ENCODE measurements at regions not wholly inside any gene's neighbourhood (a gene's known extent, or its start where the extent isn't known, plus 50 kb on each side); places are given as distances from the start of the nearest gene placed in this dataset.

DNA sequence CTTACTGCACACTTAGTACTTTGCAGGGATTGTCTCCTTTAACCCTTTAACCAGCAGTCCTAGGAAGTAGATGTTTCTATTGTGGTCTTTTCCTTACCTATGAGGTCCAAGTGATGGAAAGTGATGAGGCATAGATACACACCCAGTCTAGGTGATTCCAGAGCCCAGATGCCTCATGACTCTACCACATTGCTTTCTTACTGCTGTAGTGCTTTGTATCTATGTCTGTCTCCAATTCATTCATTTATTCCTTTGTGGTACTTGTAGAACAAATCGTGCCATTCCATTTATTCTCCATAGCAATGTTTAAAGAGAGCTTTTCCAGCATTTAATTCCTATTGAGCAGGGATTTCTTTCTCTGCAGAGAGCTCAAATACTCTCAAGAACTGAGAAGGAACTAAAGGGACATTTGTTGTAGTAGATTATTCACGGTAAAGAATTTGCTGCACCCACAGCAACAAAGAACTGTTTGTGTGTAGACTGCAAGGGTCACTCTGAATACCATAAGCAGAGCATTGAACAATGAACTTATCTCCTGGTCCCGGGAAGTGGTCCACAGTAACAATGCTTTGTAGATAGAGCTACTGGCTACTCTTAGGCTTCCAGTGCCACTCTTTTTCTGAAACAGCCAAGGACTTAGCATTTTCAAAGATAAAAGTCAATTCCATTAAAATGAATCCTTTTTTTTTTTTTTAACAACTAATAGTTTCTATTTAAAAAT is 337.0 kb downstream of the PTEN start:
- no peak for DNase-seq (ENCODE audit: low read depth, low spot score)

- DNase-seq (ENCODE audit: low read depth, low spot score), result no peak
Measured at GRCh38 chr10:88205842-88206446, 342.5 kb downstream of the PTEN start.

DNA sequence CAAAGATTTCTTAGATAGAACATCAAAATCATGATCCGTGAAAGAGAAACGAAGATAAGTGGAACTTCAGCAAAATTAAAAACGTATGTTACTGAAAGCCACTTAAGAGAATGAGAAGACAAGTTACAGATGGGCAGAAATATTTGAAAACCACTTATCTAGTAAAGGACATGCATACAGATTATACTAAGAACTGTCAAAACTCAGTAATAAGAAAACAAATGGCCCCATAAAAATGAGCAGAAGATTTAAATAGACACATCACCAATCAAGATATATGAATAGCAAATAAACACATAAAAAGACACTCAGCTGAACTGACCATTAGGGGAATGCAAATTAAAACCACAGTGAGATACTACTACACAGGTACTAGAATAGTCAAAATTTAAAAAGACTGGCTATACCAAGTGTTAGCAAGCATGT is 343.7 kb downstream of the PTEN start:
- DNase-seq (ENCODE audit: low read depth, low spot score), result no peak

DNA sequence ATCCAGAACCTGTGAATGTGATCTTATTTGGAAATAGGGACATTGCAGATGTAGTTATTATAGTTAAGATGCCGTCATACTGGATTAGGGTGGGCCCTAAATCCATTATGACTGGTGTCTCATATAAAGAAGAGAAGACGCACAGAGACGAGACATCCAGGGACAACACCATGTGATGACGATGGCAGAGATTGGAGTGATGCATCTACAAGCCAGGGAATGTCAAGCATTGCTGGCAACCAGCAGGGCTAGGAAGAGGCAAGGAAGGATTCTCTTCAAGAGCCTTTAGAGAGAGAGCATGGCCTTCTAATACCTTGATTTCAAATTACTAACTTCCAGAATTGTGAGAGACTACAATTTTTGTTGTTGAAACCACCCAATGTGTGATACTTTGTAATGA is 345.8 kb downstream of the PTEN start:
- DNase-seq (ENCODE audit: low read depth, low spot score), result no peak

DNA sequence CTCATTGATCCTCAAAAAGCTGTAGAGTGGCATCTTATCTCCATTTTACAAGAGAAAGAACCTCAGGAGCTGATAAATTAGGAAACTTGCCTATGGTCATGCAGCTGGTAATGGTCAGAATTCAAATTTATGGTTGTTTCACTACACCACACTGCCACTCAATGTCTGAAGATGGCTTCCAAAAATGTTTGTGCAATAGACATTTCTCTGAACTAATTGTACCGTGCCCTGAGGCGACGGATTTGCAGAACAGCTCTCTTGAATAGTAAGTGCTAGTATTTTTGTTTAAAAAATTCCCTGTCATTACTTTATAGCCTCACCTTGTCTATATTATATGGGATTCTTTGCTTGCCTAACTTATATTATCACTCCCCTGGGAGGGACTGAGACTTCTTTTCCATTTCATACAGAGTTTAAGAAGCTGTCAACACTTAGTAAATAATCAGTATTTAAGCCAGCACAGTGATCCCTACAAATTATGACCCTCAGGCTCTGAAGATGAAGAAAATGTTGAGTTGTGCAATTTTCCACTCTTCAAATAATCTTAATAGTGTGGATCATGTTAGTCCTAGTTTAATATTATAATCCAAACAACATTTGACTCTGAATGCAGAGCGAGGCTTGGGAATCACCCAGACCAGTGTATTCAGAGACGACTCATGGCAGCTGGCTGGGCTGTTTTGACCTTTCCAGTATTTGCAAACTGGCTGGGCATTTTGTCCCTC is 346.6 kb downstream of the PTEN start:
- no peak for DNase-seq (ENCODE audit: low read depth, low spot score)

DNA sequence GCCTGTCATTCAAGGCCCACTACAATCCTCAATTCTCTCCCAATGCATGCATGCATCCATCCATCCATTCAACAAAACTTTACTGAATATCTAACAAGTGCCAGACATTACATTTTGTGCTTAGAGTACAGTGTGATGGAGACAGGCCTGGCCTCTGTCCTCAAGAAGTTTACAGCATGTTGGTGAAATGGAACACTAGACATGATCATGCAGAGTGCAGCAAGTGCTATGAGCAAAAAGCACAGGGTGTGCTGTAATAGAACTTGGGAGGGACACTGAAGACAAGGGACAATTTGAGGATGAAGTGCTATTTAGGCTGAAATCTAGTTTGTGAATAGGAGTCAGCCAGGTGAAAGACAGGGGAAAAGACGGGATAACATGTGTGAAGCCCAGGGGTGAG is 347.8 kb downstream of the PTEN start:
- no peak for DNase-seq (ENCODE audit: low read depth, low spot score)

- DNase-seq (ENCODE audit: low read depth, low spot score), result no peak
Measured at GRCh38 chr10:88212069-88212468, 348.6 kb downstream of the PTEN start.

DNA sequence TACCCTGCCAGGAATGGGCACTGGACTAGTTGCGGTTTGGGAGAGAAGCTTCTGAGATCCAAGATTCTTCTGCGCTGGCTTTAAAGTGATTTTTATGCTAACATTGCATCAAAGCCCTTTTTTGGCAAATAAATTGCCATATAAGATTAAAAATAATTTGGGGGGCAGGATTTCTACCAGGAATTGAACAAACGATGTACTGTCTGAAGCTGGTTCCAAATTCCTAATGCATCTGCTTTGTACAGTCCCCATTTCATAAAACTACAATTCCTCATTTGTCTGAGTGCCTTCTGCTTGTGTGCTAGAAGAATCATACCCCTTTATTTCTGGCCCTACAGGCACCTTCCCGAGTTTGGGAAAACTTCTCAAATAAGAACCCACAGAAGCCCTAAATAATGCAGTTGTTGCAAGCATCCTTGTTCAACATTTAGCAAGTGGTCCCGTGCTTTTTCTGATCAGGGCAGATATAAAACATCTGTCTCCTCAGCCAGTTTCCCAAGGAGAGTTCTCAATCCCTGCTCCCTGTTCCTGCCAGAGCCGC is 349.7 kb downstream of the PTEN start:
- DNase-seq (ENCODE audit: low read depth, low spot score), result no peak

DNA sequence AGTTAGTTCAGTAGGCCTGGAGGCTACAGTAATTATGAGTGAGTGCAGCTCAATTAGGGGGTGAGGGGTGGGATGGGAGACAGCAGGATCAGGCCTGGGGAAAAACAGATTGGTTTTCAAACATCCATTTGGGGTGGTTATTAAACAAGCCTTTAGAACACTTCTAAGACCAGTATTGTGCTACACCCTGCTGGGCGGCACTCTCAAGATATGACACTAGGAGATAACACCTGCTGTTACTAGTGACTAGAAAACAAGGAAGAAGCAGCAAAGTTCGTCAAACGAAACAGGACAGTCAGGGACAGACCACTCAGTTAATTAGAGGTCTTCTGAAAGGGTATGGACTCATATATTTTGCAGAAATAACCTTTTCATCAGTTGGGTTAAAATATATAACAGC is 353.6 kb downstream of the PTEN start:
- DNase-seq (ENCODE audit: low read depth, low spot score), result peak; percentile 30

- DNase-seq (ENCODE audit: low read depth, low spot score), result no peak
Measured at GRCh38 chr10:88218362-88218761, 354.9 kb downstream of the PTEN start.

- DNase-seq (ENCODE audit: low read depth, low spot score), result no peak
Measured at GRCh38 chr10:88219753-88220152, 356.3 kb downstream of the PTEN start.

GRCh38 chr10:88221010-88221973 is 357.9 kb downstream of the PTEN start:
- no peak for DNase-seq (ENCODE audit: low read depth, low spot score)

DNA sequence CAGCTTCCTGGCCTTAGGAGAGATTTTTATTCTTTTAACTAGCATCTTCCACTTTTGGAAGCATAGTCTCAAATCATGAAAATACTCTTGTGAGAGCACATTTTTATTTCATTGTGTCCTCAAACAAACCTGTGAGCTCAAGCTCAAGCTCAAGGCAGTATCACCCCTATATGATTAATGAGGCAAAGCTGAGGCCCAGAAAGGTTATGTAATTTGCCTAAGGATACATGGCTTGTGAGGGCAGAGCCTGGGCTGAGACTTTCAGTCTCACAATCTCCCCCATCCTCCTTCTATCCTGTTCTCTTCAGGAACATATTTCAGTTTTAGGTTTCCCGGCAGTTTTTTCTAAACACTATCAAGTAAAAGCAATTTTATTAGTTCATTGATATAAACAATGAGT is 359.5 kb downstream of the PTEN start:
- DNase-seq (ENCODE audit: low read depth, low spot score), result no peak
